ENCODE measurements at regions not wholly inside any gene's neighbourhood (a gene's known extent, or its start where the extent isn't known, plus 50 kb on each side); places are given as distances from the start of the nearest gene placed in this dataset.
"Not testable (repeated sequence)": the region's sequence is repeated elsewhere in the genome, so short reads cannot be mapped to it uniquely, and the experiment has no call there.

- TF ChIP-seq, protein P1, sequence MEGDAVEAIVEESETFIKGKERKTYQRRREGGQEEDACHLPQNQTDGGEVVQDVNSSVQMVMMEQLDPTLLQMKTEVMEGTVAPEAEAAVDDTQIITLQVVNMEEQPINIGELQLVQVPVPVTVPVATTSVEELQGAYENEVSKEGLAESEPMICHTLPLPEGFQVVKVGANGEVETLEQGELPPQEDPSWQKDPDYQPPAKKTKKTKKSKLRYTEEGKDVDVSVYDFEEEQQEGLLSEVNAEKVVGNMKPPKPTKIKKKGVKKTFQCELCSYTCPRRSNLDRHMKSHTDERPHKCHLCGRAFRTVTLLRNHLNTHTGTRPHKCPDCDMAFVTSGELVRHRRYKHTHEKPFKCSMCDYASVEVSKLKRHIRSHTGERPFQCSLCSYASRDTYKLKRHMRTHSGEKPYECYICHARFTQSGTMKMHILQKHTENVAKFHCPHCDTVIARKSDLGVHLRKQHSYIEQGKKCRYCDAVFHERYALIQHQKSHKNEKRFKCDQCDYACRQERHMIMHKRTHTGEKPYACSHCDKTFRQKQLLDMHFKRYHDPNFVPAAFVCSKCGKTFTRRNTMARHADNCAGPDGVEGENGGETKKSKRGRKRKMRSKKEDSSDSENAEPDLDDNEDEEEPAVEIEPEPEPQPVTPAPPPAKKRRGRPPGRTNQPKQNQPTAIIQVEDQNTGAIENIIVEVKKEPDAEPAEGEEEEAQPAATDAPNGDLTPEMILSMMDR (IDR thresholded peaks at IDR 0.05), result not testable (repeated sequence)
- not testable (repeated sequence) for TF ChIP-seq POLR2A (IDR thresholded peaks at IDR 0.05)
These were observed 101.1 kb upstream of the GPR39 start for GRCh38 chr2:132315546-132315945.

Measured in heart left ventricle (tissue), 13 donors.